GM23248 (cell line): ENCODE measurements at regions not wholly inside any gene's neighbourhood (a gene's known extent, or its start where the extent isn't known, plus 50 kb on each side); places are given as distances from the start of the nearest gene placed in this dataset.

Experiments
- EZH2 ChIP-seq: fragments of 200-600 bp; sonication (generic); IDR thresholded peaks from 2 replicates; pipeline ENCODE4 v1.6.1; 2018; ENCODE audit warnings: antibody characterized with exemption, mild to moderate bottlenecking; ENCODE audit not compliant: insufficient read depth, poor library complexity, severe bottlenecking
- EZH2phosphoT487 ChIP-seq: fragments of 200-600 bp; sonication (generic); IDR thresholded peaks from 2 replicates; pipeline ENCODE4 v1.6.1; 2018; ENCODE audit warnings: antibody characterized with exemption, moderate library complexity, mild to moderate bottlenecking, low read depth; ENCODE audit not compliant: insufficient read depth

- TF ChIP-seq EZH2: no peak
- no peak for TF ChIP-seq EZH2phosphoT487
Observed at GRCh38 chr4:46648088-46648744, 258.3 kb upstream of the GABRA2 start.
